ENCODE measurements at regions not wholly inside any gene's neighbourhood (a gene's known extent, or its start where the extent isn't known, plus 50 kb on each side); places are given as distances from the start of the nearest gene placed in this dataset.

GRCh38 chr4:137454767-137455166, 77.5 kb downstream of the PCDH18 start:
- TF ChIP-seq CTCF (IDR thresholded peaks at IDR 0.05) (no peak), POLR2A (IDR thresholded peaks at IDR 0.05) (no peak)
